ENCODE measurements at regions not wholly inside any gene's neighbourhood (a gene's known extent, or its start where the extent isn't known, plus 50 kb on each side); places are given as distances from the start of the nearest gene placed in this dataset.

GRCh38 chr18:24915547-24915946 lies 436.4 kb downstream of the ZNF521 start:
- no peak overlapping the region for H3K4me2 ChIP-seq
- WGBS (ENCODE audit: missing lambda C conversion rate): 1% methylated on average over 4 of the region's 4 CpGs
- H3K4me3 ChIP-seq: no peak overlapping the region
- no peak for DNase-seq (ENCODE audit: low read depth in 1 of 2, low spot score in 1 of 2)
- ChIA-PET CTCF (interaction anchor here (0.5 kb wide), 1 partner anchor 54 kb away, joined by 3 read pairs; no protein-coding TSS in a partner anchor), POLR2A (no interaction called here)
- H3K4me1 ChIP-seq: no peaks in the 10 kb centered on the region
- no peak overlapping the region for H3K27ac ChIP-seq
- no peak for ATAC-seq
- no peak for TF ChIP-seq JUN (IDR thresholded peaks at IDR 0.05)
- no peak for TF ChIP-seq HDAC2 (IDR thresholded peaks at IDR 0.05)
- no peak for TF ChIP-seq HMGXB4 (CRISPR knock-in tag; IDR thresholded peaks at IDR 0.05; ENCODE audit: borderline replicate concordance)
- TF ChIP-seq NPAS2 (CRISPR knock-in tag; IDR thresholded peaks at IDR 0.05; ENCODE audit: borderline replicate concordance): no peak
- TF ChIP-seq EHMT2 (IDR thresholded peaks at IDR 0.05; ENCODE audit: low read depth): no peak
- TF ChIP-seq HES2 (IDR thresholded peaks at IDR 0.05): no peak
- TF ChIP-seq ATOH8 (CRISPR knock-in tag; IDR thresholded peaks at IDR 0.05; ENCODE audit: low read depth): no peak
- TF ChIP-seq MYC (IDR thresholded peaks at IDR 0.05; ENCODE audit: borderline replicate concordance, low read length): no peak
- TF ChIP-seq ZNF302 (CRISPR knock-in tag; IDR thresholded peaks at IDR 0.05): no peak
- no peak for TF ChIP-seq RCOR1 (IDR thresholded peaks at IDR 0.05; ENCODE audit: low read depth, low read length)
- TF ChIP-seq FOSL2 (IDR thresholded peaks at IDR 0.05): no peak
- TF ChIP-seq FOSL2 (CRISPR knock-in tag; IDR thresholded peaks at IDR 0.05): no peak
- no peak for TF ChIP-seq TFCP2L1 (CRISPR knock-in tag; IDR thresholded peaks at IDR 0.05)
- no peak for TF ChIP-seq MAFK (IDR thresholded peaks at IDR 0.05; ENCODE audit: partially characterized antibody)
- no peaks in the 10 kb centered on the region for H3K9me3 ChIP-seq
- no peak for FAIRE-seq

- ChIA-PET CTCF (no interaction called here), POLR2A (no interaction called here)
- no peak overlapping the region for H3K27ac ChIP-seq
- DNase-seq (ENCODE audit: low read depth in 1 of 2, low spot score in 1 of 2): no peak
- FAIRE-seq: no peak
- 48% methylated on average over 8 of the region's 9 CpGs for WGBS (ENCODE audit: missing lambda C conversion rate)
- H3K4me3 ChIP-seq: no peak overlapping the region
- no peak for ATAC-seq
- no peaks in the 10 kb centered on the region for H3K4me1 ChIP-seq
- no peak overlapping the region for H3K4me2 ChIP-seq
- no peaks in the 10 kb centered on the region for H3K9me3 ChIP-seq
- no peak for TF ChIP-seq NFE2L2 (conservative IDR thresholded peaks at IDR 0.05; ENCODE audit: low read length)
- TF ChIP-seq ZC3H11A (IDR thresholded peaks at IDR 0.05): no peak
- TF ChIP-seq SMC3 (IDR thresholded peaks at IDR 0.05): no peak
- no peak for TF ChIP-seq ATOH8 (CRISPR knock-in tag; IDR thresholded peaks at IDR 0.05; ENCODE audit: low read depth)
- TF ChIP-seq GATA3 (IDR thresholded peaks at IDR 0.05; ENCODE audit: borderline replicate concordance): no peak
- TF ChIP-seq RNF2 (IDR thresholded peaks at IDR 0.05; ENCODE audit: borderline replicate concordance, low read depth): no peak
- TF ChIP-seq HOXA7 (CRISPR knock-in tag; IDR thresholded peaks at IDR 0.05): no peak
- TF ChIP-seq ZSCAN20 (CRISPR knock-in tag; IDR thresholded peaks at IDR 0.05): no peak
- no peak for TF ChIP-seq PHF8 (IDR thresholded peaks at IDR 0.05; ENCODE audit: borderline replicate concordance, low read depth)
Measured at GRCh38 chr18:24917767-24918166, 434.2 kb downstream of the ZNF521 start.

- Histone ChIP-seq H3K4me3 (no peak overlapping the region), H3K9me3 (no peaks in the 10 kb centered on the region), H3K4me1 (no peaks in the 10 kb centered on the region), H3K4me2 (no peak overlapping the region), H3K27ac (no peak overlapping the region)
- DNase-seq (ENCODE audit: low read depth in 1 of 2, low spot score in 1 of 2): no peak
- TF ChIP-seq PHF8 (IDR thresholded peaks at IDR 0.05; ENCODE audit: borderline replicate concordance, low read depth): no peak
- TF ChIP-seq SMC3 (IDR thresholded peaks at IDR 0.05): no peak
- TF ChIP-seq TP53 (CRISPR knock-in tag; IDR thresholded peaks at IDR 0.05): no peak
- TF ChIP-seq CBX2 (IDR thresholded peaks at IDR 0.05; ENCODE audit: borderline replicate concordance, low read depth): no peak
- ChIA-PET CTCF (no interaction called here), POLR2A (no interaction called here)
- no peak for FAIRE-seq
- WGBS (ENCODE audit: missing lambda C conversion rate): 22% methylated on average over 6 of the region's 6 CpGs
- no peak for ATAC-seq
Measured at GRCh38 chr18:24918257-24918656, 433.7 kb downstream of the ZNF521 start.

All from A549 (cell line).